ENCODE measurements at regions not wholly inside any gene's neighbourhood (a gene's known extent, or its start where the extent isn't known, plus 50 kb on each side); places are given as distances from the start of the nearest gene placed in this dataset.

GRCh38 chr15:70198441-70199123 is 100.9 kb upstream of the TLE3 start:
- no peak for TF ChIP-seq MAFK (IDR thresholded peaks at IDR 0.05; ENCODE audit: low read depth, low read length)
- TF ChIP-seq, protein P1, sequence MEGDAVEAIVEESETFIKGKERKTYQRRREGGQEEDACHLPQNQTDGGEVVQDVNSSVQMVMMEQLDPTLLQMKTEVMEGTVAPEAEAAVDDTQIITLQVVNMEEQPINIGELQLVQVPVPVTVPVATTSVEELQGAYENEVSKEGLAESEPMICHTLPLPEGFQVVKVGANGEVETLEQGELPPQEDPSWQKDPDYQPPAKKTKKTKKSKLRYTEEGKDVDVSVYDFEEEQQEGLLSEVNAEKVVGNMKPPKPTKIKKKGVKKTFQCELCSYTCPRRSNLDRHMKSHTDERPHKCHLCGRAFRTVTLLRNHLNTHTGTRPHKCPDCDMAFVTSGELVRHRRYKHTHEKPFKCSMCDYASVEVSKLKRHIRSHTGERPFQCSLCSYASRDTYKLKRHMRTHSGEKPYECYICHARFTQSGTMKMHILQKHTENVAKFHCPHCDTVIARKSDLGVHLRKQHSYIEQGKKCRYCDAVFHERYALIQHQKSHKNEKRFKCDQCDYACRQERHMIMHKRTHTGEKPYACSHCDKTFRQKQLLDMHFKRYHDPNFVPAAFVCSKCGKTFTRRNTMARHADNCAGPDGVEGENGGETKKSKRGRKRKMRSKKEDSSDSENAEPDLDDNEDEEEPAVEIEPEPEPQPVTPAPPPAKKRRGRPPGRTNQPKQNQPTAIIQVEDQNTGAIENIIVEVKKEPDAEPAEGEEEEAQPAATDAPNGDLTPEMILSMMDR (conservative IDR thresholded peaks at IDR 0.05; ENCODE audit: low read depth, low read length) = no peak
- no peak for TF ChIP-seq POLR2A (IDR thresholded peaks at IDR 0.05; ENCODE audit: low read depth, low read length)
